ENCODE measurements at regions not wholly inside any gene's neighbourhood (a gene's known extent, or its start where the extent isn't known, plus 50 kb on each side); places are given as distances from the start of the nearest gene placed in this dataset.

DNA sequence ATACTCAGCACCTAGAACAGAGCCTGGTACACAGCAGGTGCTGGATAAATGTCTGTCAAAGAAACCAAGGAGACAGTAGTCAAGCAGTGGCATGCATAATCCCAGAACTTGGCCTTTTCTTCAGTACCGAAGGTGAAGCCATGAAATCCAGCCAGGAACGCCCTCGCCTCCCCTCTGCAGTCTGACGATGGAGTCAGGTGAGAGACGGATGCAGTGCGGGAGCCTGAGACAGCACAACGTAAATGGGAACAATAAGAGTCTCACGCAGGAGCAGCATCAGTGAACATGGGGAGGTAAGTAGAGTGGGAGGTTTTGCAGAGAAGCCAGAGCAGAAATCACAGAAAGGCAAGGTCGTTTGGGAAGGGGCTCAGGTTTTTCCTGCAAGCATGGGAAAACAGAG is 389.3 kb upstream of the MYT1L start:
- Histone ChIP-seq H3K4me2 (ENCODE audit: low read length) (no peak overlapping the region), H3K79me2 (ENCODE audit: insufficient read depth, low read depth, low read length) (no peaks in the 10 kb centered on the region), H3K4me3 (ENCODE audit: low read depth, low read length, poor library complexity, severe bottlenecking) (no peak overlapping the region), H3K9me3 (ENCODE audit: low read length) (no peaks in the 10 kb centered on the region), H3K36me3 (ENCODE audit: insufficient read depth, low read length) (no peaks in the 10 kb centered on the region), H4K20me1 (ENCODE audit: insufficient read depth, low read length) (no peaks in the 10 kb centered on the region), H3K27ac (ENCODE audit: low read depth, low read length, poor library complexity, severe bottlenecking) (no peak overlapping the region), H3K4me1 (ENCODE audit: insufficient read depth, low read length, poor library complexity, severe bottlenecking) (no peaks in the 10 kb centered on the region), H3K9me2 (ENCODE audit: insufficient read depth, low read length) (no peaks in the 10 kb centered on the region), H2AFZ (ENCODE audit: low read length) (no peak overlapping the region)
- BruUV-seq (replicated peaks): no TSS peak
- ChIA-PET CTCF (ENCODE audit: unreplicated experiment) (no interaction called here), POLR2A (no interaction called here)
- intact Hi-C loops (cut with micrococcal nuclease; ENCODE audit: unreplicated experiment): no loop called here
- no peak for DNase-seq (ENCODE audit: low spot score)
- TF ChIP-seq EZH2phosphoT487 (IDR thresholded peaks at IDR 0.05; ENCODE audit: borderline replicate concordance, low read depth, low read length): no peak
- TF ChIP-seq, protein P1, sequence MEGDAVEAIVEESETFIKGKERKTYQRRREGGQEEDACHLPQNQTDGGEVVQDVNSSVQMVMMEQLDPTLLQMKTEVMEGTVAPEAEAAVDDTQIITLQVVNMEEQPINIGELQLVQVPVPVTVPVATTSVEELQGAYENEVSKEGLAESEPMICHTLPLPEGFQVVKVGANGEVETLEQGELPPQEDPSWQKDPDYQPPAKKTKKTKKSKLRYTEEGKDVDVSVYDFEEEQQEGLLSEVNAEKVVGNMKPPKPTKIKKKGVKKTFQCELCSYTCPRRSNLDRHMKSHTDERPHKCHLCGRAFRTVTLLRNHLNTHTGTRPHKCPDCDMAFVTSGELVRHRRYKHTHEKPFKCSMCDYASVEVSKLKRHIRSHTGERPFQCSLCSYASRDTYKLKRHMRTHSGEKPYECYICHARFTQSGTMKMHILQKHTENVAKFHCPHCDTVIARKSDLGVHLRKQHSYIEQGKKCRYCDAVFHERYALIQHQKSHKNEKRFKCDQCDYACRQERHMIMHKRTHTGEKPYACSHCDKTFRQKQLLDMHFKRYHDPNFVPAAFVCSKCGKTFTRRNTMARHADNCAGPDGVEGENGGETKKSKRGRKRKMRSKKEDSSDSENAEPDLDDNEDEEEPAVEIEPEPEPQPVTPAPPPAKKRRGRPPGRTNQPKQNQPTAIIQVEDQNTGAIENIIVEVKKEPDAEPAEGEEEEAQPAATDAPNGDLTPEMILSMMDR (conservative IDR thresholded peaks at IDR 0.05; ENCODE audit: low read length): no peak

DNA sequence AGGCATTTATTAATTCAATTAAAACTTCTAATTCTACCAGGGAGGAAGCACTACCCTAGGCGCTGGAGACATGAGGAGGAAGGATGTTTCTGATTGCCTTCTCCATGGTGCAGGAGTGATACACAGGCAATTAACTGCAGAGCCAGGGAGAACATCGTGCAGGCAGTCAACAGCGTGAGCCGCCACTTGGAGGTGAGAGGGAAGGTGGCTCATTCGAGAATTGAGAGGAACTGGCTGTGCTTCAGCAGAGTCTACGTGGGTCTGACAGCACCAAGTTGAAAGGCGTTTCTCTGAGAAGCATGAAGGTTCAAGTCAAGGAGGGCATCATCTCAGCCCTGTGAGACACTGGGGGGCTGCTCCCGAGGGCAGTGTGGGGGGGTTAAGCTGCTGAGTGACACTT is 388.7 kb upstream of the MYT1L start:
- no peak for DNase-seq (ENCODE audit: low spot score)
- Histone ChIP-seq H2AFZ (ENCODE audit: low read length) (no peak overlapping the region), H3K9me3 (ENCODE audit: low read length) (no peaks in the 10 kb centered on the region), H3K4me1 (ENCODE audit: insufficient read depth, low read length, poor library complexity, severe bottlenecking) (no peaks in the 10 kb centered on the region), H3K4me3 (ENCODE audit: low read depth, low read length, poor library complexity, severe bottlenecking) (no peak overlapping the region), H3K9me2 (ENCODE audit: insufficient read depth, low read length) (no peaks in the 10 kb centered on the region), H3K4me2 (ENCODE audit: low read length) (no peak overlapping the region), H3K27ac (ENCODE audit: low read depth, low read length, poor library complexity, severe bottlenecking) (no peak overlapping the region), H4K20me1 (ENCODE audit: insufficient read depth, low read length) (no peaks in the 10 kb centered on the region), H3K36me3 (ENCODE audit: insufficient read depth, low read length) (no peaks in the 10 kb centered on the region), H3K79me2 (ENCODE audit: insufficient read depth, low read depth, low read length) (no peaks in the 10 kb centered on the region)
- intact Hi-C loops (cut with micrococcal nuclease; ENCODE audit: unreplicated experiment): no loop called here
- ChIA-PET CTCF (ENCODE audit: unreplicated experiment) (no interaction called here), POLR2A (no interaction called here)
- TF ChIP-seq, protein P1 (conservative IDR thresholded peaks at IDR 0.05; ENCODE audit: low read length): no peak
- TF ChIP-seq EZH2phosphoT487 (IDR thresholded peaks at IDR 0.05; ENCODE audit: borderline replicate concordance, low read depth, low read length): no peak
- no TSS peak for BruUV-seq (replicated peaks)

DNA sequence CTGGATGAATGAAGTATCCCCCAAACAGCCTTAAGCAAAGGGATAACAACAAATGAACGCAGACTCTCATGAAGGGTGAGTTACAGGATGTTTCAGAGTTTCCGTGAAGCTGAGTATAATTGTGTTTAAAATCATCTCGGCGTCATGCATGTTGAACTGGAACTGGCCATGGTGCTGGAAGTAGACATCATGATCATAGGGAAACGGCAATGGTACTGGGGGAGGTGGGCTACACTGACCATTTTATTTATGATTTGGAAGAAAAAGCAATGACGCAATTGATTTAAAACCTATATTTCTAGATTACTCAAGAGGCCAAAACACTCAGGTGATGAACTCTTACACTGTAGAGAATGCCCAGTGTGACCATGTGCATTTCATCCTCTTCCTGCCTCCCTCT is 387.9 kb upstream of the MYT1L start:
- no peak for TF ChIP-seq EZH2phosphoT487 (IDR thresholded peaks at IDR 0.05; ENCODE audit: borderline replicate concordance, low read depth, low read length)
- TF ChIP-seq, protein P1 (conservative IDR thresholded peaks at IDR 0.05; ENCODE audit: low read length): no peak
- BruUV-seq (replicated peaks): no TSS peak
- no peak for DNase-seq (ENCODE audit: low spot score)
- H3K36me3 ChIP-seq (ENCODE audit: insufficient read depth, low read length): no peaks in the 10 kb centered on the region
- no peaks in the 10 kb centered on the region for H4K20me1 ChIP-seq (ENCODE audit: insufficient read depth, low read length)
- H3K4me2 ChIP-seq (ENCODE audit: low read length): no peak overlapping the region
- H3K79me2 ChIP-seq (ENCODE audit: insufficient read depth, low read depth, low read length): no peaks in the 10 kb centered on the region
- H3K4me1 ChIP-seq (ENCODE audit: insufficient read depth, low read length, poor library complexity, severe bottlenecking): no peaks in the 10 kb centered on the region
- POLR2A ChIA-PET: no interaction called here
- H3K9me3 ChIP-seq (ENCODE audit: low read length): no peaks in the 10 kb centered on the region
- no peaks in the 10 kb centered on the region for H3K9me2 ChIP-seq (ENCODE audit: insufficient read depth, low read length)
- H2AFZ ChIP-seq (ENCODE audit: low read length): no peak overlapping the region
- no peak overlapping the region for H3K27ac ChIP-seq (ENCODE audit: low read depth, low read length, poor library complexity, severe bottlenecking)
- CTCF ChIA-PET (ENCODE audit: unreplicated experiment): no interaction called here
- H3K4me3 ChIP-seq (ENCODE audit: low read depth, low read length, poor library complexity, severe bottlenecking): no peak overlapping the region
- intact Hi-C loops (cut with micrococcal nuclease; ENCODE audit: unreplicated experiment): no loop called here
